ENCODE measurements at regions not wholly inside any gene's neighbourhood (a gene's known extent, or its start where the extent isn't known, plus 50 kb on each side); places are given as distances from the start of the nearest gene placed in this dataset.

DNA sequence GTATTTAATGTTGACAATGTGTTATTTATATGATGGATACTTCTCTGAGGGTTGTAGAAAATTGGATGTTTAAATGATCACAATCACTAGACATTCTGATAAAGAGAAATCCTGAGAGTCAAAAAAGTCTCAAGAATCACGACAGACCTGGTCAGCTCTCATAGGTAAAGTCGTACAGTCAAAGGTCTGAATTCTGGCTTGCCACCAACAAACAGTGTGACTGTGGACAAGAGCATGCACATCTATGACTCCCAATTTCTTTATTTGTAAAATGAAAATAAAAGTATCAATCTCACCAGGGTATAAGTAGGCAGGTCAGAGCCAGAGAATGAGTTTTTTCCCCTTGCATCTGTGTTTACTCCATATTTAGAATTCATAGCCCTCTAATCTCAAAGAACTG, 556.7 kb downstream of the FAM181B start:
- Histone ChIP-seq H3K4me3 (ENCODE audit: low read length) (no peak overlapping the region), H3K36me3 (ENCODE audit: control insufficient read depth, low read length) (no peaks in the 10 kb centered on the region), H3K27ac (ENCODE audit: low read depth, low read length) (no peak overlapping the region), H3K9me2 (replicated peaks; ENCODE audit: control insufficient read depth, low read length) (no peaks in the 10 kb centered on the region), H4K20me1 (ENCODE audit: control insufficient read depth, insufficient read depth, low read depth, low read length) (no peaks in the 10 kb centered on the region), H3K79me2 (ENCODE audit: control insufficient read depth, low read length) (no peaks in the 10 kb centered on the region), H3K4me2 (ENCODE audit: low read length) (no peak overlapping the region), H3K9me3 (ENCODE audit: control insufficient read depth, insufficient read depth, low read length) (no peaks in the 10 kb centered on the region), H3K27me3 (ENCODE audit: control insufficient read depth, low read length) (no peaks in the 10 kb centered on the region), H3F3A (ENCODE audit: control insufficient read depth, insufficient read depth) (no peaks in the 10 kb centered on the region), H3K4me1 (ENCODE audit: control insufficient read depth, low read length) (no peaks in the 10 kb centered on the region)
- TF ChIP-seq, protein P1, sequence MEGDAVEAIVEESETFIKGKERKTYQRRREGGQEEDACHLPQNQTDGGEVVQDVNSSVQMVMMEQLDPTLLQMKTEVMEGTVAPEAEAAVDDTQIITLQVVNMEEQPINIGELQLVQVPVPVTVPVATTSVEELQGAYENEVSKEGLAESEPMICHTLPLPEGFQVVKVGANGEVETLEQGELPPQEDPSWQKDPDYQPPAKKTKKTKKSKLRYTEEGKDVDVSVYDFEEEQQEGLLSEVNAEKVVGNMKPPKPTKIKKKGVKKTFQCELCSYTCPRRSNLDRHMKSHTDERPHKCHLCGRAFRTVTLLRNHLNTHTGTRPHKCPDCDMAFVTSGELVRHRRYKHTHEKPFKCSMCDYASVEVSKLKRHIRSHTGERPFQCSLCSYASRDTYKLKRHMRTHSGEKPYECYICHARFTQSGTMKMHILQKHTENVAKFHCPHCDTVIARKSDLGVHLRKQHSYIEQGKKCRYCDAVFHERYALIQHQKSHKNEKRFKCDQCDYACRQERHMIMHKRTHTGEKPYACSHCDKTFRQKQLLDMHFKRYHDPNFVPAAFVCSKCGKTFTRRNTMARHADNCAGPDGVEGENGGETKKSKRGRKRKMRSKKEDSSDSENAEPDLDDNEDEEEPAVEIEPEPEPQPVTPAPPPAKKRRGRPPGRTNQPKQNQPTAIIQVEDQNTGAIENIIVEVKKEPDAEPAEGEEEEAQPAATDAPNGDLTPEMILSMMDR (IDR thresholded peaks at IDR 0.05; ENCODE audit: low read depth, low read length, poor library complexity, severe bottlenecking) = no peak
- TF ChIP-seq EZH2phosphoT487 (IDR thresholded peaks at IDR 0.05; ENCODE audit: borderline replicate concordance, low read length) = no peak

DNA sequence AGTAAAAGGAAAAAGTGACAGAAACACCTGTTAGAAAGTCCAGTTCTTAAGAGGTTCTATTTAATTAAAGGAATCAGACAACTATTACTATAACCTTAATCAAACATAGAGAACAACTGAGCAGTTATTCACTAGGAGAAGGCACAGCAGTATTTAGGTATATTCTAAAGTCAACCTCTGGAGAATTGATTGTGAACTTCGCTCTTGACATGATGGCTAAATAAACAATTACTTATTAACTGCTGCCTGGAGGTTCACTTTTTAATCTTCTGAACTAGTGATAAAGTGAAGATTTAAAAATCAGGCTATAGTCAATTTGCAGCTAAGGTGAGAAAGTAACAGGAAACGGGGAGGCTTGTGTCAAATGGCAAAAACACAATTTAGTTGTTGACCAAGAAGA, 557.3 kb downstream of the FAM181B start:
- Histone ChIP-seq H4K20me1 (ENCODE audit: control insufficient read depth, insufficient read depth, low read depth, low read length) (no peaks in the 10 kb centered on the region), H3K9me3 (ENCODE audit: control insufficient read depth, insufficient read depth, low read length) (no peaks in the 10 kb centered on the region), H3K9me2 (replicated peaks; ENCODE audit: control insufficient read depth, low read length) (no peaks in the 10 kb centered on the region), H3F3A (ENCODE audit: control insufficient read depth, insufficient read depth) (no peaks in the 10 kb centered on the region), H3K4me1 (ENCODE audit: control insufficient read depth, low read length) (no peaks in the 10 kb centered on the region), H3K27me3 (ENCODE audit: control insufficient read depth, low read length) (no peaks in the 10 kb centered on the region), H3K4me2 (ENCODE audit: low read length) (no peak overlapping the region), H3K36me3 (ENCODE audit: control insufficient read depth, low read length) (no peaks in the 10 kb centered on the region), H3K27ac (ENCODE audit: low read depth, low read length) (no peak overlapping the region), H3K79me2 (ENCODE audit: control insufficient read depth, low read length) (no peaks in the 10 kb centered on the region), H3K4me3 (ENCODE audit: low read length) (no peak overlapping the region)
- TF ChIP-seq EZH2phosphoT487 (IDR thresholded peaks at IDR 0.05; ENCODE audit: borderline replicate concordance, low read length) = no peak
- TF ChIP-seq, protein P1 (IDR thresholded peaks at IDR 0.05; ENCODE audit: low read depth, low read length, poor library complexity, severe bottlenecking) = no peak

DNA sequence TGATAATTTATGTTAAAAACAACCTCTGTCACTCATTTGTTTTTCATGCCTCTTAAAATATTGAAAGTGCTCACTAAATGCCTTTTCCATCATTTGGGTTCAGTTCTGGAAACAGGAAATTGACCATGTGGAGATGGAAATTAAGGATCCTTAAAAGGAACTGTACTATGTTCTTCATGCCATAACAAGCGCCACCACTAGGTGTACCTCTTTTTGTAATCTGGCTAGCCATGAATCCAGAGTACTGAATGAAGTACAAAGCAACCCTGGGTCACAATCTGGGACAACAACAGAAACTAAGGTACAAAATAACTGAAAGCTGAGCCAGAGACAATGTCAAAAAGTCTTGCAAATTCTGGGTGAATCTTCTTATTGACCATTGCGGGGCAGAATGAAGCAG, 559.1 kb downstream of the FAM181B start:
- H3K4me3 ChIP-seq (ENCODE audit: low read length) = no peak overlapping the region

More for the DNA sequence above, 559.1 kb downstream of the FAM181B start:
- H3F3A ChIP-seq (ENCODE audit: control insufficient read depth, insufficient read depth) = no peaks in the 10 kb centered on the region
- H3K27me3 ChIP-seq (ENCODE audit: control insufficient read depth, low read length) = no peaks in the 10 kb centered on the region
- H3K9me2 ChIP-seq (replicated peaks; ENCODE audit: control insufficient read depth, low read length) = no peaks in the 10 kb centered on the region
- H3K36me3 ChIP-seq (ENCODE audit: control insufficient read depth, low read length) = no peaks in the 10 kb centered on the region
- no peaks in the 10 kb centered on the region for H3K79me2 ChIP-seq (ENCODE audit: control insufficient read depth, low read length)
- TF ChIP-seq, protein P1 (IDR thresholded peaks at IDR 0.05; ENCODE audit: low read depth, low read length, poor library complexity, severe bottlenecking) = peak; percentile 39
- no peak for TF ChIP-seq EZH2phosphoT487 (IDR thresholded peaks at IDR 0.05; ENCODE audit: borderline replicate concordance, low read length)
- H3K4me2 ChIP-seq (ENCODE audit: low read length) = no peak overlapping the region
- H3K4me1 ChIP-seq (ENCODE audit: control insufficient read depth, low read length) = no peaks in the 10 kb centered on the region
- no peaks in the 10 kb centered on the region for H3K9me3 ChIP-seq (ENCODE audit: control insufficient read depth, insufficient read depth, low read length)
- H4K20me1 ChIP-seq (ENCODE audit: control insufficient read depth, insufficient read depth, low read depth, low read length) = no peaks in the 10 kb centered on the region
- H3K27ac ChIP-seq (ENCODE audit: low read depth, low read length) = no peak overlapping the region
